ENCODE measurements at regions not wholly inside any gene's neighbourhood (a gene's known extent, or its start where the extent isn't known, plus 50 kb on each side); places are given as distances from the start of the nearest gene placed in this dataset.

DNA sequence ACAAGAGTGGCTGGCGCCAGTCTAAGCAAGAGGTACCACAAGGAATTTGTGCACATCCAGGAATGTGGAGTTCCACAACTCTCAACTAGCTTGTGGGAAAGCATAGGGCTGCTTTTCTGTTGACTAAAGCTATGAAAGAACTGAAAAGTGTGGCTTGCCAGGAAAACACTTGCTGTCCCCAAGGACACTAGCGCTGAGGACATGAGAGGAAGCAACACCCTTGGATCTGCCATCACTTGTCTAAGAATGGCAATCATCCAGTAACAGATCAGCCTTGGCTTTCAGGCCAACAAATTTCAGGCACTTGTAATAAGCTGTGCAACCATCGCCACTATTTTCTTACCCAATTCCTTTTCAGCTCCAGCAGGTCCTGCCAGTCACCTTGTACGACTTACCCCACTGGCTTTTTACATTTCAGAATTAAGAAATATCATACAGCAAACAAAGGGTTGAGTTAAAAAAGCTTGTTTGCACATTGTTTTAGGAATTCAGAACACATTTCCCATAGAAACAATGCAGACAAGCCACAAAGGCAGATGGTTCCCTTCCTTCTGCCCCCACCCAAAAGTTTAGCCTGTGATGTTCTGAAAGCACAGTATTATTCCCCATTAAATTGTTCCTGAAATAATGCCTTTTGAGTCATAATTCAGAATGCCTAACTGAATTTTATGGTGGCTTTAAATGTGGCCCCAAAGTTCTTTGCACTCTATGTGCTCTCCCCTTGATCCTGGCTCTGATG lies 57.9 kb upstream of the SSTR4 start:
- no peak overlapping the region for H3K27ac ChIP-seq
- no peak for DNase-seq (ENCODE audit: low read depth, low spot score)

GRCh38 chr20:22984008-22984407 lies 51.1 kb upstream of the SSTR4 start:
- H3K27ac ChIP-seq = no peak overlapping the region
- DNase-seq (ENCODE audit: low read depth, low spot score) = no peak

DNA sequence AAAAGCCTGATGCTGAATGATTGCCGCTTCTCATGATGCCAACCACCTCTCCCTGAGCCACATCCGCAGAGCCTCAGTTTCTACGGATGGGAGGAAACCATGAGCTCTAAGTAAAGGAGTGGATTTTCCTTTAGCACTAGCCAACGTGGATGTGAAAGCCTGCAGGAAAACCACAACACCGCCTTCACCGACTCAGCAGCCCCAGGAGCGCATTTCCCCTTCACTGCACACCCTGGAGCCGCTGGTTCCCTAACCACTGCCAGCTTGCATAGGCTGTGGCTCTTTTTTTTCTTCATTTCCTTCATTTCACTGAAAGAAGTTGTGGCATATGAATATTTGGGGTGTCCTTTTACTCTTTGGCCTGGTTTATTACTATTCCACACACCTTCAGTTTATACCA lies 50.5 kb upstream of the SSTR4 start:
- no peak for DNase-seq (ENCODE audit: low read depth, low spot score)
- no peak overlapping the region for H3K27ac ChIP-seq

DNA sequence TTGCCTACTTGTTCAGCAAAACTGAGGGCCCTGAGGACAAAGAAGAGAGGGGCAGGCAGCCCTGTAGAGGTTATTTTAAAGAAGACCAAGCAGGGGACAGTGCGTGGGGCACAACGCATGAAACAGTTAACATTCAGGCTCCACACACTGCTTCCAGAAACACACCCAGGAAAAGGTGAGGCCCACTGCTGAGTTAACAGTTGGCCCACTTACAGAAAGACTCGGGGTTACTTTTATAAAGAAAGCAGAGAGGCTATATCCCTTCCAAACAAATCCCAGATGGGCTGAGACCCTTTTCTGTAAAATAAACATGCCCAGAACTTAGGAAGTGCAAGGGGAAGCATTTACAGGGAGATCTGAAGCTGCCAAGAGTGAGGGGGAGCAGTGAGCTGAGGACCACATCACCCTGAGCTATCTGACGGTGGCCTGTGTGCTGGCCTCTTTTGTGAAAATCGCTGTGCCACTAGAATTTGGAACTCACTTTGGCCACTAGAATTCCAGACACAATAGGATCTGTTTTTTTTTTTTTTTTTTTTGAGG lies 49.8 kb upstream of the SSTR4 start:
- no peak for DNase-seq (ENCODE audit: low read depth, low spot score)
- H3K27ac ChIP-seq = no peak overlapping the region

Measured in epithelial cell of prostate (primary cell).